ENCODE measurements at regions not wholly inside any gene's neighbourhood (a gene's known extent, or its start where the extent isn't known, plus 50 kb on each side); places are given as distances from the start of the nearest gene placed in this dataset.

- no peak for DNase-seq (ENCODE audit: low read depth in 2 of 3, low spot score in 1 of 3)
Observed at GRCh38 chr5:68648944-68649857, 433.6 kb downstream of the PIK3R1 start.

- no peak for DNase-seq (ENCODE audit: low read depth in 2 of 3, low spot score in 1 of 3)
Observed at GRCh38 chr5:68652534-68652965, 437.0 kb downstream of the PIK3R1 start.

GRCh38 chr5:68653471-68653870 lies 437.9 kb downstream of the PIK3R1 start:
- no peak for DNase-seq (ENCODE audit: low read depth in 2 of 3, low spot score in 1 of 3)

- no peak for DNase-seq (ENCODE audit: low read depth in 2 of 3, low spot score in 1 of 3)
Observed at GRCh38 chr5:68657055-68657961, 436.5 kb upstream of the SLC30A5 start.

- DNase-seq (ENCODE audit: low read depth in 2 of 3, low spot score in 1 of 3), result no peak
Observed at GRCh38 chr5:68658810-68659372, 434.9 kb upstream of the SLC30A5 start.

GRCh38 chr5:68659881-68660280 lies 433.9 kb upstream of the SLC30A5 start:
- DNase-seq (ENCODE audit: low read depth in 2 of 3, low spot score in 1 of 3), result no peak

GRCh38 chr5:68661237-68661636 lies 432.6 kb upstream of the SLC30A5 start:
- DNase-seq (ENCODE audit: low read depth in 2 of 3, low spot score in 1 of 3), result no peak

GRCh38 chr5:68662804-68663307 lies 431.0 kb upstream of the SLC30A5 start:
- no peak for DNase-seq (ENCODE audit: low read depth in 2 of 3, low spot score in 1 of 3)

- DNase-seq (ENCODE audit: low read depth in 2 of 3, low spot score in 1 of 3), result no peak
Observed at GRCh38 chr5:68669864-68670575, 423.8 kb upstream of the SLC30A5 start.

- DNase-seq (ENCODE audit: low read depth in 2 of 3, low spot score in 1 of 3), result no peak
Observed at GRCh38 chr5:68673106-68673822, 420.6 kb upstream of the SLC30A5 start.

GRCh38 chr5:68673823-68674180 lies 420.0 kb upstream of the SLC30A5 start:
- no peak for DNase-seq (ENCODE audit: low read depth in 2 of 3, low spot score in 1 of 3)

- DNase-seq (ENCODE audit: low read depth in 2 of 3, low spot score in 1 of 3), result no peak
Observed at GRCh38 chr5:68679041-68679440, 414.8 kb upstream of the SLC30A5 start.

- DNase-seq (ENCODE audit: low read depth in 2 of 3, low spot score in 1 of 3), result no peak
Observed at GRCh38 chr5:68680366-68680765, 413.4 kb upstream of the SLC30A5 start.

GRCh38 chr5:68681929-68682328 lies 411.9 kb upstream of the SLC30A5 start:
- DNase-seq (ENCODE audit: low read depth in 2 of 3, low spot score in 1 of 3), result no peak

- DNase-seq (ENCODE audit: low read depth in 2 of 3, low spot score in 1 of 3), result no peak
Observed at GRCh38 chr5:68682400-68683160, 411.2 kb upstream of the SLC30A5 start.

GRCh38 chr5:68683632-68684036 lies 410.2 kb upstream of the SLC30A5 start:
- DNase-seq (ENCODE audit: low read depth in 2 of 3, low spot score in 1 of 3), result no peak

- DNase-seq (ENCODE audit: low read depth in 2 of 3, low spot score in 1 of 3), result no peak
Observed at GRCh38 chr5:68685863-68686262, 408.0 kb upstream of the SLC30A5 start.

- DNase-seq (ENCODE audit: low read depth in 2 of 3, low spot score in 1 of 3), result no peak
Observed at GRCh38 chr5:68688547-68688946, 405.3 kb upstream of the SLC30A5 start.

- DNase-seq (ENCODE audit: low read depth in 2 of 3, low spot score in 1 of 3), result no peak
Observed at GRCh38 chr5:68689010-68689409, 404.8 kb upstream of the SLC30A5 start.

Measured in stimulated activated CD4-positive, alpha-beta T cell treated with anti-CD3 and anti-CD28 coated beads, Interleukin-12 subunit alpha, Interleukin-12 subunit beta, amount 100 ng/mL, for 48 hours (primary cell).